AML-193 (cell line): ENCODE measurements at regions not wholly inside any gene's neighbourhood (a gene's known extent, or its start where the extent isn't known, plus 50 kb on each side); places are given as distances from the start of the nearest gene placed in this dataset.
"Not testable (repeated sequence)": the region's sequence is repeated elsewhere in the genome, so short reads cannot be mapped to it uniquely, and the experiment has no call there.

ENCODE experiments used
- DNase-seq, 2 experiments: peaks; one replicate each; lab custom pipeline; 2025; lab: John Stamatoyannopoulos, UW

DNA sequence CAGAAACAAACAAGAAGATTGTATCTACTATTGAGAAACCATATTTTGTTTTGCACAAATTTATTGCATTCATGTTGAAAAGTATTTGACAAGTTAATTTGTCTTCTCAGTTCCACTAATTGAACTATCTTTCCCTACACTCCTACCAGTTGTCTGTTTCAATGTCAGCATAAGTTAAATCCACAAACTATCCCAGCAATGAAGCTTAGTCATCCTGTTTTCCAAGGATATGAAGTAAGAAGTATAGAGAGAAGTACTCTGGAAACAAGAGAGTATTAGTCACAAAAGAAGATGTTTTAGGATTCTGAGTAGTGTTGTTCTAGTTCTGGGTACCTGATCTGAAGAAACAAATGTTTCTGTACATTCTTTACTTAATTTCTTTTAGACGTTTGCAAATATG is 261.6 kb upstream of the ZNF804A start:
- no peak for DNase-seq

DNA sequence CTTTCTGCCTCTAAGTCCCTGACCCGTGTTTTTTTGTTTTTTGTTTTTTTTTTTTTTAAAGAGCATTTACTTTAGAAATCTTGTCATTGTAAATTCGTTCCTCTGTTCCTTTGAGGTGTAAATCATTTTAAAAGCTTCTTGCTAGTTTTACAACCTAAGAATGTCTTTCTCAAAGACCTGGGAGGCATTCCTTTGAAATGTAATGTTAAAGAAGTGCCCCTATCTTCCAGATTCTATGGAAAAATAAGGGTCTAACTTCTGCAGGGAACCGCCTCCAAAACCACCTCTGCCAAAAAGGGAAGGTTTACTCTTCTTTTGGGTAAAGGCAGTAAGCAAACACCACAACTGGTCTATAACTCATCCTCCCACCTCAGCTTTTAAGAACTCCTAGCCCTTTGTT is 259.6 kb upstream of the ZNF804A start:
- no peak for DNase-seq

DNA sequence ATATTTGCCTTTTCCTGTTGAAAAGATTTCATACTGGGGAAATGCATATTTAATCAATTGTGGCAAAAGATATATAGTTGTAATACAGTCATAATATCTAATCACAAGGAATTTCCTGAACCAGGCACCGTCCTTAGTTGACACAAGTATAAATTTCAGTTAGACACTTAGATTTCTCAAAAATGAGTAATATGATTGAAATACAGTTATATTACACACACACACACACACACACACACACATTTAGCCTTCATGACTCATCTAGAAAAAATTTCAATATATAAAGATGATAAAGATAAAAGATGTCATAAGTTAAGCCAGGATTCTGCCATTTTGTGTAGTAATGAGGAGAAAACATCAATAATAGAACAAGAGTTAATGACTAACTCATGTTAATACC is 258.4 kb upstream of the ZNF804A start:
- DNase-seq: no peak

DNA sequence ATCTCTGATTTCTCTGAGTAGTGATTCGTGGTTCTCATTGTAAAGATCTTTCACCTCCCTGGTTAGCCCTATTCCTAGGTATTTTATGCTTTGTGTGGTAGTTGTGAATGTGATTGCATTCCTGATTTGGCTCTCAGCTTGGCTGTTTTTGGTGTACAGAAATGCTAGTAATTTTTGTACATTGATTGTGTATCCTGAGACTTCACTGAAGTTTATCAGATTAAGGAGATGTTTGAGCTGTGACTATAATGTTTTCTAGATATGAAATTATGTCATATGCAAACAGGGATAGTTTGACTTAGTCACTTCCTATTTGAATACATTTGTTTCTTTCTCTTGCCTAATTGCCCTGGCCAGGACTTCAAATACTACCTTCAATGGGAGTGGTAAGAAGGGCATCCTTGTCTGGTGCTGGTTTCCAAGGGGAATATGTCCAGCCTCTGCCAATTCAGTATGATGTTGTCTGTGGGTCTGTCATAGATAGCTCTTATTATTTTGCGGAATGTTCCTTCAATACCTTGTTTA is 251.9 kb upstream of the ZNF804A start:
- DNase-seq: no peak

DNA sequence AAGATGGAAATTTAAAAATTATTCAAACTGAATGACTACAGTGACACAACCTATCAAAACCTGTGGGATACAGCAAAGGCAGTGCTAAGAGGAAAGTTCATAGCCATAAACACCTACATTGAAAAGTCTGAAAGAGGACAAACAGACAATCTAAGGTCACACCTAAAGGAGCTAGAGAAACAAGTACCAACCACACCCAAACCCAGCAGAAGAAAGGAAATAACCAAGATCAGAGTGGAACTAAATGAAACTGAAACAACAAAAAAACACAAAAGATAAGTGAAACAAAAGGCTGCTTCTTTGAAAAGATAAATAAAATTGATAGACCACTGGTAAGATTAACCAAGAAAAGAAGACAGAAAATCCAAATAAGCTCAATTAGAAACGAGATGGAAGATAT is 247.2 kb upstream of the ZNF804A start:
- no peak for DNase-seq

DNA sequence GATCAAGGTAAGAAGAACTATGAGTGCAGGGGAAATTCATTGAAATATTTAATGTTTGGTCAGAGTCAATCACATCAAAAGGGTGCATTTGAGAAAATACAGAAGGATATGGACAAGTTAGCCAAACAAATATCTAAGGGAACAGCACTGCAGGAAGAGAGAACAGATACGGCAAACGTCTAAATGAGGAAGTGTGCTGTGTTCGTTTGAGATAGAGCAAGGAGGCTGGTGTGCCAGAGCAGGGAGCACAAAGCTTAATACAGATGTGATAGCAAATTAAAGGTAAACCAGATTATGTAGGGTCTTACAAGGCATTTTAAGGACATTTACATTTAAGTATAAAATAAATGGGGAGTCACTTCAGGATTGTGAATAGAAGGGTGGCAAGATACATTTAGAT is 241.3 kb upstream of the ZNF804A start:
- DNase-seq: no peak

DNA sequence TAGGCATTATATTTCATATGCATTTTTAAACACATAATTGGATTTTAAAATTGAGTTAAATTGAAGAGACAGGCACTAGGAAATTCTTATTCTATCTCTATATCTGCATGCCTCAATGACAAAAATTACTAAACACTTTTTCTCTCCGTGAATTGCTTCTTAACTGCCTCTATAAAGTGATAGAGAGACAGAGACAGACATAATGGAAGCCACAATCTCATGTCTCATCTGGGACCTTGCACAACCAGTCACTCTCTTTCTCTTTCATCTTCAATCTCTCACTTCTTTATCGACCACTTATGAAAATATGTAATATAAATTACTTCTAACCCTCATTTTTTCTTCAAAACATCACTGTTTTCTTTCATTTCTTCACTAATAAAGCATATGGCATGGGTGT is 238.9 kb upstream of the ZNF804A start:
- no peak for DNase-seq

DNA sequence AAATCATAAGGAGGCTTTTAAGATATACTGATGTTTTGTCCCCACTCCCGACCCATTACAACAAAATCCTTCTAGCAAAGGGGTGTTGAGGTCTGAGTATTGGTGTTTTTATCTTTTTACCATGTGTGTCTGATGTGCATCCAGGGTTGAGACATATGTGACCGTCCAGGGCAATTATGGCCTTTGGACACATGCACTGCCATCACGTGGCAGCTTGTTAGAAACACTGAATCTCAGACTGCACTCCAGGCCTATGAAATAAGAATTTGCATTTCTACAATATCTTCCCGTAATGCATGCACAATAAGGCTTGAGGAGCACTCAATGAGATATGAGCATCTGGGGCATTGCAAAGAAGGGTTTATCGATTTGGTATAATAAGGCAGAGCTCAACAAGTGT is 235.1 kb upstream of the ZNF804A start:
- no peak for DNase-seq

DNA sequence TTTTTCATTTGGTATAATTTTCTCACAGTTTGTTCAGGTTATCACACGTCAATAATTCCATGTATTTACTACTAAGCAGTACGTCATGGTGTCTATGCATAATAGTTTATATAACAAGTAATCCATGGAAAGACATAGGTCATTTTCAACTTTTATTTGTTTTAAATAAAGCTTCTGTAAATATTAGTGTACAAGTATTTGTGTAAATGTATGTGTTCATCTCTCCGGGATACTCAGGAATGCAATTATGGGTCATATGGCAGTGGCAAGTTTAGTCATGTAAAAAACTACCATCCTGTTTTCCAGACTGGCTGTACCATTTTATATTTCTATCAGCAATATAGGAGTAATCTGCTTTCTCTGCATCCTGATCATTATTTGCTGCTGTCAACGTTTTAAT is 231.1 kb upstream of the ZNF804A start:
- no peak for DNase-seq

DNA sequence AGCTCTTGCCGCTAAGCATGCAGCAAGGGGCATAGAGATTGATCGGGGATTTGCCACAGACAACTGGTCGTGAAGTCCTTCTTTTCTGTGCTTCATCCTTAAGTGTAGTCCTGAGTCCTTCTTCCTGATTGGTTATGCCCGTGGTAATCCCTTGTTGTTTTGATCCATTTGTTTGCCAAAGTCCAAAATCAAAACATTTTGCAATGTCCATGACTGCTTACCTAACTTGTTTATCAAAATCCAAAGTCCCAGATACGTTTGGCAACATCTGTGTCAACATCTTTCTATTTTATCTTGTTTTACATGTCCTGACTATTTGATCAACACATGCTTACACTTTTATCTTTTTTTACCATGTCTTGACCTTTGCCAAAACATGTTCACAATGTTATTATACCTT is 229.0 kb upstream of the ZNF804A start:
- no peak for DNase-seq

DNA sequence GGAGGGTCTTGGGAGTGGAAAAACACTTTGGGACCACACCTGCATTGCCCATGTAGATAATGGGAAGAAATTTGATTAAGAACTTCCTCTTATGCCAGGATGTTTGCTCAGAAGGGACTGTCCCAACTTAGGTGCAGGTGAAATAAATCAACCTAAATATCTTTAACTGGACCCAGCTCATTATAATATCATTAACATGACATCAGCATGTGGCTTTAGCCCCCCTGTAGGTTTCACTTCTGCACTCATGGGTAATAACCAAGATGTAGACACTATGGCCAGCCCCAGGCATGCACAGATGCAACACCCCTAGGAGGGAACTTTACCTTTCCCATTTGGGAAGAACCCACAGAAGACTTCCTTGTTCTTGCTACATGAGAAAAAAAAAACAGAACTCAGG is 227.4 kb upstream of the ZNF804A start:
- DNase-seq: no peak

DNA sequence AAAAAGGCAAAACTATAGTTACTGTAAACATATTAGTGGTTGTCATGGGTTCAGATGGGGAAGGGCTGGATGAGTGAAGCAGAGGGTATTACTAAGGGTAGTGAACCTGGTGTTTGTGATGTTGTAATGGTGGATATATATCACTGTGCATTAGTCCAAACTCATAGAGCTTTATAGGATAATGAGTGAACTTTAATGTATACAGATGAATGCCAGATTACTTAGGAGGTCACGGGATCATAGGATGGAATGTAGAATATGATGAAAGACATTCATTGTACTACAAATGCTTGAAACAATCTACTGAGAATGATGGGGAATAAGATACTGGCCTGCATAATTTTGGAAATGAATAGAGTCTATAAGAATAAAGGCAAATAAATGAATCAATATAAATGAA is 226.7 kb upstream of the ZNF804A start:
- DNase-seq: no peak

DNA sequence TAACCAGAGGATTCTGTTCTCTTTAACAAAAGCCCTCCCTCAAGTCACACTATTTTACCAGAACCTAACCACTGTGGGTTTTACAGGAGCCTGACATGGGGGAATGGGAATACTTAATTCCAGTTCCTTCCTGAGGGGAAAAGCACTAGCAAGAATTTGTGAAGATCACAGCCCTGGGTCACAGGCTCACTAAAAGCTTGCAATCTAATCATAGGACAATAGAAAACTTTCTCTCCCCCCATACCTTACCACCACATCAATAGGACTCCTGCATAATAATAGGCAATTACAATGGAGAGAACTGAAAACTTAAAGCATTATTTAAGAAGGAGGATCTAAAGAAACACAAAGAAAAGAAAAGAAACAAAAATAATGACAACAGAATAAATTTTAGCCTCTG is 225.8 kb upstream of the ZNF804A start:
- DNase-seq: no peak

DNA sequence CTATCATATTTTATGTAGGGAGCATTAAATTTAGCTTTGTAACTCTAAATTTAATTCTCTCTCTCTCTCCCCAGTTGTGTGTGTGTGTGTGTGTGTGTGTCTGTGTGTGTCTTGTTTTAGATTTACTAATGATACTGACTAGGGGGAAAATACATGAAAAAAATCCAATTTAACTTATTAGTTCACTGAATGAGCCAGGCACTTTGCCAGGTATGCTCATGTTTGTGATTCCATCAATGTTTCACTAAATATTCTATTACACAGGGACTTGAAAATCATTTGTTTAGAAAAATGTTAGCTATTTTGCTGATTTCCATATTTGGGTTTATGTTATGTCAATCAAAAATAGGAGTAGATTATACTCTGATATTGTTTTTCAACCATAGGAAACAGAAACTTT is 203.7 kb upstream of the ZNF804A start:
- no peak for DNase-seq

DNA sequence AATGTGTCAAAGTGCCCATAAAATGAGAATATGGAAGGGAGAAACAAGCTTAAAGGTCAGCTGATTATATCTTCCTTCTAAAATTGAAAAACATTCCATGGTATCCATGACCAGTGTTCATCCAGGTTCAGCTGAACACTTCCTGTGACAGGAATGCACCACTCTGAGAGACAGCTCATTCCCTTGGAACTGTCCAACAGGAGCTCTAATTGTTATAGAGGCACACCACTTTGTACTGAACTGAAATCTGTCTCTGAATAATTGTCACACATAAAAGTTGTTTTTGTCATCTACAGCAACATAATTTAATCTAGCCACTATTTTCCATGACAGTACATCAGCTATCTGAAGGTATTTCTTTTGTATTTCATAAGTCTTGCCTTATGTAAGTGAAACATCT is 195.9 kb upstream of the ZNF804A start:
- no peak for DNase-seq

DNA sequence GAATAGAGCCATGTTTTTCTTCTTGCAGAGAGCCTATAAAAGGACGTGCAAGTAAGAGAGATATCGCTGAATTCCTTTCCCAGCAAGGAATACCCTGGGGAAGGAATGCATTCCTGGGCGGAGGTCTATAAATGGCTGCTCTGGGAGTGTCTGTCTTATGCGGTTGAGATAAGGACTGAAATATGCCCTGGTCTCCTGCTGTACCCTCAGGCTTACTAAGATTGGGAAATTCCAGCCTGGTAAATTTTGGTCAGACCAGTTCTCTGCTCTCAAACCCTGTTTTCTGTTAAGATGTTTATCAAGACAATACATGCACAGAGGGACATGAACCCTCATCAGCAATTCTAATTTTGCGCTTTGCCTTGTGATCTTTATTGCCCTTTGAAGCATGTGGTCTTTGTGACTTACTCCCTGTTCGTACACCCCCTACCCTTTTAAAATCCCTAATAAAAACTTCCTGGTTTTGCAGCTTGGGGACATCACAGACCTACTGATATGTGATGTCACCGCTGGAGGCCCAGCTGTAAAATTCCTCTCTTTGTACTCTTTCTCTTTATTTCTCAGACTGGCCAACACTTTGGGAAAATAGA is 191.2 kb upstream of the ZNF804A start:
- not testable (repeated sequence) for DNase-seq

DNA sequence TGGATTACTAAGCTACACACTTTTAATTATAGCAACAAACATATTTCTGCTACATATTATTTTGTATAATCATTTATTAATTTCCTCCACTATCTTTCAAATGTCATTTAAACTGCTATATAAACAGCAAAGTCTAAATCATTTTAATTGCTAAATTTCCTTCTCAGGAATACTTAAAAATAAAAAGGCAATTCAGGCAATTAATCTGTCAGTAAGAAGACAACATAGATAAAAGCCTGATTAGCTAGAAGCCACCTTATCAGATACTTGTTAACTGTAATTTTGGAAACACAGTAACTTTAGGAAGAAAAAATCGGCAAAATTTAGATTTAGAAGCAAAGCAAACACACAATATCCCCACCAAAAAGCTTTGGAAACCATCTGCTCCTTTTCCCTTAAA is 188.2 kb upstream of the ZNF804A start:
- DNase-seq: no peak

DNA sequence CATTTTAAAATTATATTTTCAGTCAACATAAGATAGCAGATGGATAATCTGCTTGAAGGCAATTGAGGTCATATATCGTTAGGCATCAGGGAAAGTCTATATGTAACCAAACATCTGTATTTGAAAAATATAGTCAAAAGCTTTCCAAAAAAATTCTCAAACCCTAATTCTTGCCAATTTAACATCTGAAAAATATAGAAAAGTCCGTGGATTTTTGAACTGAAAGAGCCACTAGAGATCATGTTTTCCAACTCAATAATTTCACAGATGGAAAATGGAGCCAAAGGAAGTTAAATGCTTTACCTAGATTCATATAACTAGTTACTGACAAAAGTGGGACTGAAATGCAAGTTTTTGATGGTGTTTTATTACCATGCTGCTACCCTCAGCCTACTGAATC is 185.1 kb upstream of the ZNF804A start:
- DNase-seq: no peak

DNA sequence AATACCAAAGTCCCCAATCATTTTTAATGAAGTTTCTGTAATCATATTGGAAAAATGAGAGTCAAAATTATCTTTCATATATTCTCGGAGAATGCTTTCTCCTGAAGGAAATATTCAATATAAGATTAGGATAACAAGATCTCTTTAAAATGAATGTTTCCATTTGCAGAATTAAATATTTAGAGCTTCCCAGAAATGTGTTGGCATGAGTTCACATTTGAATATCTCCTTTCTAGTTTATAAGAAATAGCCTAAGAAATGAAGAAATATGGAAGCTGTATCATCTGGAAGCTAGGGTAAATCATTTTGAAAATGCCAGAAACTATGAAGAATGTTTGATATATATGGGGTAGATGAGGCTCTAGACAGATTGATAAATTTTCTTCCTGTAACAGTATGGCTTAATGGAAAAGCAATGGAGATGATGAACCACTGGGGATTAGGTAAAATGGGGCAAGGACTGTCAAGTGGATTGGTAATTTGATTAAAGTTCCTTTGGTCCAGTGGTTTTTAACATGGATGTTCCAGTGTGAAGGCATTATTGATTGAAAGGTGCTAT is 184.6 kb upstream of the ZNF804A start:
- no peak for DNase-seq

DNA sequence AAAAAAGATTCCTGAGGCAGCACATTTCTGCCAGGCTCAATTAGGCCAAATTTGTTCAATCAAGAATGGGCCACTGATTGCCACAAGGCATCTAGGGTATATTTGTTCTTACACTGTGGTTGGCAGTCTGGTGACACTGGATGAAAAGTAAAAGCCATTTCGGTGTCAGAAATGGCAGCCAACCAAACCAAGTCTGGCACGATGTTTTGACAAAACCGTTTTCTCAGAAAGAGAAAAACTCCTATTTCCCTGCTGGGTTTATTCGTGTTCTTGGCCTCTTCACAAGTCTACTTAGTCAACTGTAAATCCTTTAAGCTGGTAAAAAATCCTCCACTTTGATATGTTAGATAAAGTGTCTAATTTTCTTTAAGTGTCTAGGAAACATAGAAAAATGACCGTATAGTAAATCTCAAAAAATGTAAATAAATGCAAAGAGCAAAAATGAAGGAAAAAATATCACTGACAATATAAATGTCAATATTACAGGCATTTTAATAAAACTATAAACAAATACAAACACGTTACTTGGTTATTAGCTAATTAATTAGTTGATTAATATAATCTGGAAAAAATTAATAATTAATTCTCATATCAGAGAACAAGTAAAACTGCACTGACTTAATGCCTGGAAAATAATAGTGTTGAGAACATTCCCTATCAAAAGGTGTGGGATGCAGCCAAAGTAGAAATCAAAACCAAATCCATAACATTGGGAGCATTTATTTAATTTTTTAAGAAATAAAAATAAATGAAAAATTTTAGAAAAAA is 182.0 kb upstream of the ZNF804A start:
- DNase-seq: no peak

DNA sequence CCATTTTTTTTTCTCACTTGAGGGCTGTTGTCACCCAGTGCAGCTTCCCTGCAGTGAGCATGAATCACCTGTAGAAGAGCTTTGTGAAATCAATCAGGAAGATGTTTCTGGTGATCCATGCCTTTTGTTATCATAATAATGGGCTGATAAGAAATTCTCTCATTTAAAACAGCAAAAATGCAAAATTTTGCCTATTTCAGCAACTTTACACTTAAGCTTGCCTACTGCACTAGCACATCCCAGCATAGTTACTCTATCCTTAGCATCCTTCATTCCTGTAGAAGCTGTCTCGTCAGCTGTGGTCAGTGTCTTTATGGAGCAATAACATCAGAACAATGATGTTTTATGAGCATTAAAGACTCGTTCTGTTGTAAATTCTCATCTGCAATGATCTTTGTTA is 178.6 kb upstream of the ZNF804A start:
- DNase-seq: no peak

DNA sequence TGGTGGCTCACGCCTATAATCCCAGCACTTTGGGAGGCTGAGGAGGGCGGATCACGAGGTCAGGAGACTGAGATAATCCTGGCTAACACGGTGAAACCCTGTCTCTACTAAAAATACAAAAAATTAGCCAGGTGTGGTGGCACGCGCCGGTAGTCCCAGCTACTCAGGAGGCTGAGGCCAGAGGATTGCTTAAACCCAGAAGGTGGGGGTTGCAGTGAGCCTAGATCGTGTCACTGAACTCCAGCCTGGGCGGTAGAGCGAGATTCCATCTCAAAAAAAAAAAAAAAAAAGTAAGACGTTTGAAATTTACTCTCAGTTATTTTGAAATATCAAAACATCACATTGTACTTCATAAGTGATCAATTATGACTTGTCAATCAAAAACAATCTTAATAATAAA is 176.9 kb upstream of the ZNF804A start:
- not testable (repeated sequence) for DNase-seq

DNA sequence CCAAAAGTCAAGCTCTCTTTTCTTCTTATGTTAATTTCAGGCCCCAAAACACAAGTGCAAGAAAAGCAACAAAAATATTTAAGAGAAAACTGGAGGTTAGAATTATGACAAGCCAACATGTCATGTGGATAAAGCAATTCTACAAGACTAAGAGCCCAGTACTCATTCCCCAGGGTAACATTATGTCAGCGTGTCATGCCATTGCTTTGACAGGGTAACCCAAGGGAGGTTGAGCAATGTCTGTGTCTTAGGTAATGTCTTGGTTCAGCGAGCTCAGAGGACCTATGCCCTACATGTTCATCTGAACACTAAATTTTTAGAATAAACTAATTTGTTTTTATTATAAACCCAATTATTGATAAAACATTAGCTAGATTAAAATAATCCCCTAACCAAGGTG is 173.2 kb upstream of the ZNF804A start:
- DNase-seq: no peak

DNA sequence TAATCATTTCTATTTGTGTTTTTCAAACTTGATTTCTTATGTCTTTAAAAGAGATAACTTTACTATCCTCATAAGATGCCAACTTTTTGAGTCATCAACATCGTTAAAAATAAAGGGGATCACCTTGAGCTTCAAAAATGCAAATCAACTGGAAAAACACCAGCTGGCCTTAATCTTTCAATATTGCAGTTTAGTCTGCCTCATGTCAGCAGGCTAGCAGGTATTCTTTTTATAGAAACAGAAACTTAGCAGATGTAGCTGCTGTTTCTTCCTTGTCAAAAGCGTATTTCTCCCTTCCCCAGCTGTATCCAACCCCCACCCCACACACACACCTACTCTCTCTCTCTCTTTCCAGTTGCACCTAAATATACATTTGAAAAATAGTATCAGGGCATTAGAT is 154.1 kb upstream of the ZNF804A start:
- no peak for DNase-seq
